ENCODE measurements at regions not wholly inside any gene's neighbourhood (a gene's known extent, or its start where the extent isn't known, plus 50 kb on each side); places are given as distances from the start of the nearest gene placed in this dataset.
"Not testable (repeated sequence)": the region's sequence is repeated elsewhere in the genome, so short reads cannot be mapped to it uniquely, and the experiment has no call there.

DNA sequence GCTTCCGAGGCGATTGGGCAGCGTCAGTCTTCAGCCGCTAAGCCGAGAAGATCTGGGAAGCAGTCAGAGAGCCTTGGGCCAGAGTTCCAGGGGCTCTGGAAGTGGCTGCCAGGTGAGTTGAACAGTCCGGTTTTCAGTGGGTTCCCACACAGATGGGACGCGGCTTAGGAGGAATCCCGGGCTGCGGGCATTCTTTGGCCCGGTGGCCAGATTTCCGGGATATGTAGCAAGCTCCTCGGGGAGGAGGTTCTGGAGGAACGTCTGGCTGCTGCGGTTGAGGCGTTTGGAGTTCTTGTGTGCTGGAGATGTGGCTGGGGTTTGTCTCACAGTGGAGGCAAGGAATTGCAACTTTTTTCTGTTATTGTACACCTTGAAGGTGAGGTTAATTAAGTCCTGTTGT, 182.6 kb downstream of the CD83 start:
- TF ChIP-seq EZH2 (IDR thresholded peaks at IDR 0.05; ENCODE audit: insufficient read depth, low read length): not testable (repeated sequence)
- TF ChIP-seq, protein P1, sequence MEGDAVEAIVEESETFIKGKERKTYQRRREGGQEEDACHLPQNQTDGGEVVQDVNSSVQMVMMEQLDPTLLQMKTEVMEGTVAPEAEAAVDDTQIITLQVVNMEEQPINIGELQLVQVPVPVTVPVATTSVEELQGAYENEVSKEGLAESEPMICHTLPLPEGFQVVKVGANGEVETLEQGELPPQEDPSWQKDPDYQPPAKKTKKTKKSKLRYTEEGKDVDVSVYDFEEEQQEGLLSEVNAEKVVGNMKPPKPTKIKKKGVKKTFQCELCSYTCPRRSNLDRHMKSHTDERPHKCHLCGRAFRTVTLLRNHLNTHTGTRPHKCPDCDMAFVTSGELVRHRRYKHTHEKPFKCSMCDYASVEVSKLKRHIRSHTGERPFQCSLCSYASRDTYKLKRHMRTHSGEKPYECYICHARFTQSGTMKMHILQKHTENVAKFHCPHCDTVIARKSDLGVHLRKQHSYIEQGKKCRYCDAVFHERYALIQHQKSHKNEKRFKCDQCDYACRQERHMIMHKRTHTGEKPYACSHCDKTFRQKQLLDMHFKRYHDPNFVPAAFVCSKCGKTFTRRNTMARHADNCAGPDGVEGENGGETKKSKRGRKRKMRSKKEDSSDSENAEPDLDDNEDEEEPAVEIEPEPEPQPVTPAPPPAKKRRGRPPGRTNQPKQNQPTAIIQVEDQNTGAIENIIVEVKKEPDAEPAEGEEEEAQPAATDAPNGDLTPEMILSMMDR (IDR thresholded peaks at IDR 0.05; ENCODE audit: insufficient read depth, low read depth, low read length): not testable (repeated sequence)
